Activated T-helper 17 cell treated with anti-CD3 and anti-CD28 coated beads, Interleukin-2, amount 50 U/mL, for 72 hours (primary cell): ENCODE measurements at regions not wholly inside any gene's neighbourhood (a gene's known extent, or its start where the extent isn't known, plus 50 kb on each side); places are given as distances from the start of the nearest gene placed in this dataset.
"Not testable (repeated sequence)": the region's sequence is repeated elsewhere in the genome, so short reads cannot be mapped to it uniquely, and the experiment has no call there.

Experiments
- ATAC-seq: fragments of 150-1000 bp; cut with Tn5 transposase; replicated peaks from 2 replicates; pipeline ENCODE4 v1.10.0; 2021; ENCODE audit warnings: mild to moderate bottlenecking, moderate library complexity
- H3K27ac Mint-ChIP-seq: one replicate; pipeline ENCODE4 v1.8.0; 2022; ENCODE audit warnings: mixed read lengths
- H3K27me3 Mint-ChIP-seq: one replicate; pipeline ENCODE4 v1.8.0; 2022; ENCODE audit warnings: mixed read lengths
- H3K36me3 Mint-ChIP-seq: one replicate; pipeline ENCODE4 v1.8.0; 2022; ENCODE audit warnings: low read depth, mild to moderate bottlenecking, mixed read lengths
- H3K4me1 Mint-ChIP-seq: one replicate; pipeline ENCODE4 v1.8.0; 2022; ENCODE audit warnings: mixed read lengths
- H3K4me3 Mint-ChIP-seq: one replicate; pipeline ENCODE4 v1.8.0; 2022; ENCODE audit warnings: mild to moderate bottlenecking, mixed read lengths
- H3K9me3 Mint-ChIP-seq: one replicate; pipeline ENCODE4 v1.8.0; 2022; ENCODE audit warnings: mixed read lengths

GRCh38 chr10:61217851-61218565, 235.2 kb downstream of the TMEM26 start:
- no peaks in the 10 kb centered on the region for H3K36me3 Mint-ChIP-seq
- no peaks in the 10 kb centered on the region for H3K4me1 Mint-ChIP-seq
- ATAC-seq: no peak
- peaks cover 5% of the 10 kb centered on the region for H3K9me3 Mint-ChIP-seq
- no peak overlapping the region for H3K4me3 Mint-ChIP-seq
- H3K27me3 Mint-ChIP-seq: peaks cover 14% of the 10 kb centered on the region
- no peak overlapping the region for H3K27ac Mint-ChIP-seq

GRCh38 chr10:61215246-61215645, 237.9 kb downstream of the TMEM26 start:
- H3K4me1 Mint-ChIP-seq: no peaks in the 10 kb centered on the region
- no peaks in the 10 kb centered on the region for H3K9me3 Mint-ChIP-seq
- no peaks in the 10 kb centered on the region for H3K36me3 Mint-ChIP-seq
- peaks cover 7% of the 10 kb centered on the region for H3K27me3 Mint-ChIP-seq
- no peak overlapping the region for H3K27ac Mint-ChIP-seq
- no peak overlapping the region for H3K4me3 Mint-ChIP-seq
- no peak for ATAC-seq

- no peak for ATAC-seq
- H3K27me3 Mint-ChIP-seq: no peaks in the 10 kb centered on the region
- no peak overlapping the region for H3K27ac Mint-ChIP-seq
- no peak overlapping the region for H3K4me3 Mint-ChIP-seq
- H3K9me3 Mint-ChIP-seq: no peaks in the 10 kb centered on the region
- no peaks in the 10 kb centered on the region for H3K36me3 Mint-ChIP-seq
- no peaks in the 10 kb centered on the region for H3K4me1 Mint-ChIP-seq
Measured at GRCh38 chr10:61211468-61211867, 241.7 kb downstream of the TMEM26 start.

- Mint-ChIP-seq H3K9me3 (peaks cover 12% of the 10 kb centered on the region), H3K27ac (no peak overlapping the region), H3K36me3 (no peaks in the 10 kb centered on the region), H3K4me3 (no peak overlapping the region), H3K27me3 (peaks cover 17% of the 10 kb centered on the region), H3K4me1 (no peaks in the 10 kb centered on the region)
- ATAC-seq: no peak
Measured at GRCh38 chr10:61197057-61197456, 253.1 kb upstream of the RHOBTB1 start.

- no peaks in the 10 kb centered on the region for H3K36me3 Mint-ChIP-seq
- ATAC-seq: no peak
Measured at GRCh38 chr10:61195211-61195610, 251.2 kb upstream of the RHOBTB1 start.

GRCh38 chr10:61192589-61192988, 248.6 kb upstream of the RHOBTB1 start:
- H3K27ac Mint-ChIP-seq, H3K4me3 Mint-ChIP-seq, ATAC-seq, H3K4me1 Mint-ChIP-seq, H3K36me3 Mint-ChIP-seq: not testable (repeated sequence)
- Mint-ChIP-seq H3K27me3 (peaks cover 19% of the 10 kb centered on the region), H3K9me3 (peaks cover 12% of the 10 kb centered on the region)

More at GRCh38 chr10:61195211-61195610, 251.2 kb upstream of the RHOBTB1 start:
- no peak overlapping the region for H3K4me3 Mint-ChIP-seq
- no peak overlapping the region for H3K27ac Mint-ChIP-seq
- no peaks in the 10 kb centered on the region for H3K4me1 Mint-ChIP-seq
- H3K9me3 Mint-ChIP-seq: peaks cover 12% of the 10 kb centered on the region
- H3K27me3 Mint-ChIP-seq: peaks cover 19% of the 10 kb centered on the region

GRCh38 chr10:61192042-61192441, 248.1 kb upstream of the RHOBTB1 start:
- H3K9me3 Mint-ChIP-seq: peaks cover 12% of the 10 kb centered on the region

GRCh38 chr10:61189912-61190311, 245.9 kb upstream of the RHOBTB1 start:
- peaks cover 13% of the 10 kb centered on the region for H3K27me3 Mint-ChIP-seq
- ATAC-seq: no peak
- H3K4me1 Mint-ChIP-seq: no peaks in the 10 kb centered on the region

More at GRCh38 chr10:61192042-61192441, 248.1 kb upstream of the RHOBTB1 start:
- no peak for ATAC-seq
- Mint-ChIP-seq H3K36me3 (no peaks in the 10 kb centered on the region), H3K4me3 (no peak overlapping the region), H3K27me3 (peaks cover 19% of the 10 kb centered on the region), H3K27ac (no peak overlapping the region), H3K4me1 (no peaks in the 10 kb centered on the region)

GRCh38 chr10:61188691-61189090, 244.7 kb upstream of the RHOBTB1 start:
- Mint-ChIP-seq H3K4me3 (no peak overlapping the region), H3K9me3 (peaks cover 9% of the 10 kb centered on the region), H3K27me3 (peaks cover 13% of the 10 kb centered on the region), H3K27ac (no peak overlapping the region), H3K4me1 (no peaks in the 10 kb centered on the region), H3K36me3 (no peaks in the 10 kb centered on the region)
- no peak for ATAC-seq

More at GRCh38 chr10:61189912-61190311, 245.9 kb upstream of the RHOBTB1 start:
- Mint-ChIP-seq H3K27ac (no peak overlapping the region), H3K4me3 (no peak overlapping the region), H3K9me3 (peaks cover 12% of the 10 kb centered on the region), H3K36me3 (no peaks in the 10 kb centered on the region)

GRCh38 chr10:61188101-61188500, 244.1 kb upstream of the RHOBTB1 start:
- no peaks in the 10 kb centered on the region for H3K4me1 Mint-ChIP-seq
- H3K36me3 Mint-ChIP-seq: no peaks in the 10 kb centered on the region
- peaks cover 4% of the 10 kb centered on the region for H3K9me3 Mint-ChIP-seq
- ATAC-seq: no peak
- no peak overlapping the region for H3K4me3 Mint-ChIP-seq
- no peak overlapping the region for H3K27ac Mint-ChIP-seq
- H3K27me3 Mint-ChIP-seq: peaks cover 9% of the 10 kb centered on the region

- H3K27me3 Mint-ChIP-seq: peaks cover 5% of the 10 kb centered on the region
- no peaks in the 10 kb centered on the region for H3K36me3 Mint-ChIP-seq
- no peak overlapping the region for H3K4me3 Mint-ChIP-seq
- H3K27ac Mint-ChIP-seq: no peak overlapping the region
- no peaks in the 10 kb centered on the region for H3K4me1 Mint-ChIP-seq
- no peaks in the 10 kb centered on the region for H3K9me3 Mint-ChIP-seq
- ATAC-seq: no peak
Measured at GRCh38 chr10:61187601-61188000, 243.6 kb upstream of the RHOBTB1 start.

- H3K27ac Mint-ChIP-seq: no peak overlapping the region
- no peaks in the 10 kb centered on the region for H3K36me3 Mint-ChIP-seq
- H3K4me3 Mint-ChIP-seq: no peak overlapping the region
- no peak for ATAC-seq
- no peaks in the 10 kb centered on the region for H3K9me3 Mint-ChIP-seq
- H3K4me1 Mint-ChIP-seq: no peaks in the 10 kb centered on the region
- H3K27me3 Mint-ChIP-seq: peaks cover under 1% of the 10 kb centered on the region
Measured at GRCh38 chr10:61186408-61186807, 242.4 kb upstream of the RHOBTB1 start.

- no peaks in the 10 kb centered on the region for H3K36me3 Mint-ChIP-seq
- no peaks in the 10 kb centered on the region for H3K4me1 Mint-ChIP-seq
- no peak overlapping the region for H3K27ac Mint-ChIP-seq
- H3K9me3 Mint-ChIP-seq: no peaks in the 10 kb centered on the region
- peaks cover 3% of the 10 kb centered on the region for H3K27me3 Mint-ChIP-seq
- no peak overlapping the region for H3K4me3 Mint-ChIP-seq
- ATAC-seq: no peak
Measured at GRCh38 chr10:61184429-61184828, 240.4 kb upstream of the RHOBTB1 start.

GRCh38 chr10:61183967-61184366, 240.0 kb upstream of the RHOBTB1 start:
- no peaks in the 10 kb centered on the region for H3K9me3 Mint-ChIP-seq
- ATAC-seq: no peak
- H3K27ac Mint-ChIP-seq: no peak overlapping the region
- H3K4me3 Mint-ChIP-seq: no peak overlapping the region
- H3K27me3 Mint-ChIP-seq: peaks cover 3% of the 10 kb centered on the region
- H3K36me3 Mint-ChIP-seq: no peaks in the 10 kb centered on the region
- H3K4me1 Mint-ChIP-seq: no peaks in the 10 kb centered on the region

GRCh38 chr10:61181832-61182231, 237.8 kb upstream of the RHOBTB1 start:
- H3K9me3 Mint-ChIP-seq: no peaks in the 10 kb centered on the region
- H3K27ac Mint-ChIP-seq: no peak overlapping the region
- ATAC-seq: no peak
- no peaks in the 10 kb centered on the region for H3K36me3 Mint-ChIP-seq
- H3K27me3 Mint-ChIP-seq: peaks cover 3% of the 10 kb centered on the region
- H3K4me3 Mint-ChIP-seq: no peak overlapping the region
- H3K4me1 Mint-ChIP-seq: no peaks in the 10 kb centered on the region
